HepG2 (cell line): ENCODE measurements at regions not wholly inside any gene's neighbourhood (a gene's known extent, or its start where the extent isn't known, plus 50 kb on each side); places are given as distances from the start of the nearest gene placed in this dataset.

ENCODE experiments used
- KDM2A ChIP-seq: sonication (generic); formaldehyde crosslinking; IDR thresholded peaks from 2 replicates; pipeline ENCODE4 v1.4.0; 2020; ENCODE audit warnings: low read depth, missing genetic modification reagents, borderline replicate concordance
- KLF12 ChIP-seq: sonication (generic); formaldehyde crosslinking; IDR thresholded peaks from 2 replicates; pipeline ENCODE4 v1.4.0; 2020; ENCODE audit warnings: missing genetic modification reagents, borderline replicate concordance
- ZNF230 ChIP-seq: sonication (generic); formaldehyde crosslinking; IDR thresholded peaks from 2 replicates; pipeline ENCODE4 v1.4.0; 2020; ENCODE audit warnings: mild to moderate bottlenecking, missing genetic modification reagents

GRCh38 chr3:43155464-43156121, 49.7 kb upstream of the POMGNT2 start (continued):
- TF ChIP-seq KDM2A (peak; percentile 64; the same call in 1 of the 2 replicates), ZNF230 (CRISPR knock-in tag) (no peak), KLF12 (CRISPR knock-in tag) (no peak)
